Tibial artery (tissue), 4 donors: ENCODE measurements at regions not wholly inside any gene's neighbourhood (a gene's known extent, or its start where the extent isn't known, plus 50 kb on each side); places are given as distances from the start of the nearest gene placed in this dataset.

Source experiments
- DNase-seq, 2 donors: peaks; one replicate each; pipeline ENCODE4 v3.0.0-alpha.2; 2019
- H3K27ac ChIP-seq, 2 donors: fragments of 200-600 bp; sonication (generic) in 1 of 2; 1 replicate in 1 of 2; 2 replicates in 1 of 2; pipeline ENCODE4 v1.5.1; 2018 to 2019; ENCODE audit warnings: mild to moderate bottlenecking in 1 of 2
- H3K27me3 ChIP-seq, 2 donors: fragments of 200-600 bp; sonication (generic) in 1 of 2; one replicate each; pipeline versions ENCODE4 v1.5.1 to v1.6.0; 2016 to 2019
- H3K36me3 ChIP-seq, 3 donors: fragments of 200-600 bp; sonication (generic) in 2 of 3; one replicate each; pipeline ENCODE4 v1.5.1; 2016 to 2019; ENCODE audit warnings: mild to moderate bottlenecking in 2 of 3
- H3K4me1 ChIP-seq, 4 donors: fragments of 200-600 bp; sonication (generic) in 2 of 4; 1 replicate in 3 of 4; 2 replicates in 1 of 4; pipeline ENCODE4 v1.5.1; 2016 to 2019
- H3K4me3 ChIP-seq, 2 donors: fragments of 200-600 bp; sonication (generic) in 1 of 2; 1 replicate in 1 of 2; 2 replicates in 1 of 2; pipeline ENCODE4 v1.5.1; 2018 to 2019; ENCODE audit warnings: mild to moderate bottlenecking in 2 of 2
- H3K9me3 ChIP-seq, 3 donors: fragments of 200-600 bp; sonication (generic) in 1 of 3; one replicate each; pipeline ENCODE4 v1.5.1; 2016 to 2019
- intact Hi-C: fragments of 100-400 bp; cut with DNase I; formaldehyde crosslinking; loops from one replicate; pipeline ENCODE4 v1.15.0; 2023; ENCODE audit warnings: low total_unique reads
- TF ChIP-seq, protein P1 (sequence below), 2 experiments: fragments of 200-600 bp in 1 of 2; fragments of 450-650 bp in 1 of 2; IDR thresholded peaks; one replicate each; pipeline ENCODE4 v1.5.1; 2017 to 2019; ENCODE audit warnings: antibody characterized with exemption in 2 of 2, mild to moderate bottlenecking in 1 of 2, moderate library complexity in 1 of 2

DNA sequence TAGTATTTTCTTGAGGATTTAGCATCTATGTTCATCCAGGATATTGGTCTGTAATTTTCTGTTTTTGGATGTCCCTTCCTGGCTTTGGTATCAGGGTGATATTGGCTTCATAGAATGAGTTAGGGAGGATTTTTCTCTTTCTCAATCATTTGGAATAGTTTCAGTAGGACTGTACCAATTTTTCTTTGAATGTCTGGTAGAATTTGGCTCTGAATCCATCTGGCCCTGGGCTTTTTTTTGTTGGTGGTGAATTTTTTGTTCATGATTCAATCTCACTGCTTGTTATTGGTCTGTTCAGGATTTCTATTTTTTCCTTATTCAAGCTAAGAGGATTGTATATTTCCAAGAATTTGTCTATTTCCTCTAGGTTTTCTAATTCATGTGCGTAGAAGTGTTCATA is 192.7 kb downstream of the KIF20B start:
- intact Hi-C loops: no loop called here
- no peak overlapping the region for H3K4me3 ChIP-seq
- no peaks in the 10 kb centered on the region for H3K27me3 ChIP-seq
- H3K27ac ChIP-seq: no peak overlapping the region
- no peak for DNase-seq
- TF ChIP-seq, protein P1, sequence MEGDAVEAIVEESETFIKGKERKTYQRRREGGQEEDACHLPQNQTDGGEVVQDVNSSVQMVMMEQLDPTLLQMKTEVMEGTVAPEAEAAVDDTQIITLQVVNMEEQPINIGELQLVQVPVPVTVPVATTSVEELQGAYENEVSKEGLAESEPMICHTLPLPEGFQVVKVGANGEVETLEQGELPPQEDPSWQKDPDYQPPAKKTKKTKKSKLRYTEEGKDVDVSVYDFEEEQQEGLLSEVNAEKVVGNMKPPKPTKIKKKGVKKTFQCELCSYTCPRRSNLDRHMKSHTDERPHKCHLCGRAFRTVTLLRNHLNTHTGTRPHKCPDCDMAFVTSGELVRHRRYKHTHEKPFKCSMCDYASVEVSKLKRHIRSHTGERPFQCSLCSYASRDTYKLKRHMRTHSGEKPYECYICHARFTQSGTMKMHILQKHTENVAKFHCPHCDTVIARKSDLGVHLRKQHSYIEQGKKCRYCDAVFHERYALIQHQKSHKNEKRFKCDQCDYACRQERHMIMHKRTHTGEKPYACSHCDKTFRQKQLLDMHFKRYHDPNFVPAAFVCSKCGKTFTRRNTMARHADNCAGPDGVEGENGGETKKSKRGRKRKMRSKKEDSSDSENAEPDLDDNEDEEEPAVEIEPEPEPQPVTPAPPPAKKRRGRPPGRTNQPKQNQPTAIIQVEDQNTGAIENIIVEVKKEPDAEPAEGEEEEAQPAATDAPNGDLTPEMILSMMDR (IDR thresholded peaks at IDR 0.05): no peak
- H3K9me3 ChIP-seq: no peaks in the 10 kb centered on the region
- no peaks in the 10 kb centered on the region for H3K36me3 ChIP-seq
- H3K4me1 ChIP-seq: no peaks in the 10 kb centered on the region

DNA sequence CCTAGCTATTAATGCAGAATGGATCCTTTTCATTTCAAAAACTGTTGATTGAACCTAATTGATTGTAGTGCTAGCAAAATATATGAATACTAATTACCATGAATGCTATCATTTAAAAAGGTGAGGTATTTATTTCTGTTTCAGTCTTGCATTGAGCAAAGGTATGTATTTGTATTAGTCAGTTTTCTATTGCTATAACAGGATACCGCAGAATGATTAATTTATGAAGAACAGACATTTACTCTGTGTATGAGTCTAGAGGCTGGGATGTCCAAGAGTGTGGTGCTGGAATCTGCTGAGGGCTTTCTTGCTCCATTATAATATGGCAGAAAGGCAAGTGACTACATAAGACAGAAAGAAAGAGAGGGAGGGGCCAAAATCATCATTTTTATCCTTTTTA is 199.2 kb downstream of the KIF20B start:
- Histone ChIP-seq H3K4me1 (no peaks in the 10 kb centered on the region), H3K4me3 (no peak overlapping the region), H3K27me3 (no peaks in the 10 kb centered on the region), H3K9me3 (no peaks in the 10 kb centered on the region), H3K36me3 (no peaks in the 10 kb centered on the region), H3K27ac (no peak overlapping the region)
- TF ChIP-seq, protein P1 (IDR thresholded peaks at IDR 0.05): no peak
- intact Hi-C loops: no loop called here
- DNase-seq: no peak

DNA sequence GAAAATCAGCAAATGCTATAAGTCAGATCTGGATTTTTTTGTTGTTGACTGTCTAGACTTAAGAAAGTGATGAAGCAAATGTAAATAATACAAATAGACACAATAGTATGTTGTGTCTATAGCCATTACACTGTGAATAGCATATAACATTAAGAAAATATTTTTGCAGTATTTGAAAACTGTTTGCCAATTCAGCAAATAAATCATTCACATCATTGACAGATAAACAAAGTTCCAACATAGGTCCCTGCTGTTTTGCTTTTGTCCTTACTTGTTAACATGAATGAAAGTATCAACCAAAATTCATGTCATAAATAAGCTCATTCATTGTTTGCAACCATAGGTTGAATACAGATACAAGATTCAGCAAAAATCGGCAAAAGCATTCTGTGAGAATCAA is 200.5 kb downstream of the KIF20B start:
- no peak for DNase-seq
- Histone ChIP-seq H3K4me1 (no peaks in the 10 kb centered on the region), H3K4me3 (no peak overlapping the region), H3K36me3 (no peaks in the 10 kb centered on the region), H3K9me3 (no peaks in the 10 kb centered on the region), H3K27me3 (no peaks in the 10 kb centered on the region), H3K27ac (no peak overlapping the region)
- TF ChIP-seq, protein P1 (IDR thresholded peaks at IDR 0.05): no peak
- intact Hi-C loops: no loop called here

DNA sequence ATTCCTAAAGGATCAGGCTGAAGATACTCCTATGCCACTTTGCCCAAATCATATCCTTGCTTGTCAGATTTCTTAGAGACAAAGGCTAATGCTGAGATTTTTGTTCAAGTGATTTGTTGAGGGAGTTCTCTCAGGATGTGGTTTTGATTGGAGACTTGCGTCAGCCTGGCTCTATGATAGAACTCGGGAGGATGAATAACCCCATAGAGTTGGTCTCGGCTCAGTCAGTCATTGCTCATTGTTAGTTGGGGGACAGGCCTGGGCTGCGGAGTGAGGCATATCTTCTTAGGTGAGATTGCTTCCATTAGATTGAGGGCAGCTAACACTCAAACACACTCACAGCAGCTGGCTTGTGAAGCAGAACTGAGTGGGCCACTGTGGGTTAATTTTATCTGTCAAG is 203.4 kb downstream of the KIF20B start:
- intact Hi-C loops: no loop called here
- no peaks in the 10 kb centered on the region for H3K36me3 ChIP-seq
- DNase-seq: no peak

DNA sequence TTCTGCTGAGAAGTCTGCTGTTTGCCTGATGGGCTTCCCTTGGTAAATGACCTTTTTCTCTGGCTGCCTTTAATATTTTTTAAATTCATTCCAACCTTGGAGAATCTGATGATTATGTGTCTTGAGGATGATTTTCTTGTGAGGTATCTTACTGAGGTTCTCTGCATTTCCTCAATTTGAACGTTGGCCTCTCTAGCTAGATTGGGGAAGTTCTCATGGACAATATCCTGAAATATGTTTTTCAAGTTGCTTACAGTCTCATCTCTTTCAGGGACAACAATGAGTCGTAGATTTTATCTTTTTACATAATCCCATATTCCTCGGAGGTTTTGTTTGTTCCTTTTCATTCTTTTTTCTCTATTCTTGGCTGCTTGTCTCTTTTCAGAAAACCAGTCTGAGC is 208.4 kb downstream of the KIF20B start:
- Histone ChIP-seq H3K27me3 (no peaks in the 10 kb centered on the region), H3K9me3 (no peaks in the 10 kb centered on the region), H3K36me3 (no peaks in the 10 kb centered on the region), H3K4me3 (no peak overlapping the region), H3K4me1 (no peaks in the 10 kb centered on the region), H3K27ac (no peak overlapping the region)
- TF ChIP-seq, protein P1 (IDR thresholded peaks at IDR 0.05): no peak
- intact Hi-C loops: no loop called here
- no peak for DNase-seq

More for the DNA sequence above, 203.4 kb downstream of the KIF20B start:
- TF ChIP-seq, protein P1 (IDR thresholded peaks at IDR 0.05): no peak
- H3K4me1 ChIP-seq: no peaks in the 10 kb centered on the region
- no peak overlapping the region for H3K27ac ChIP-seq
- no peaks in the 10 kb centered on the region for H3K9me3 ChIP-seq
- H3K27me3 ChIP-seq: no peaks in the 10 kb centered on the region
- H3K4me3 ChIP-seq: no peak overlapping the region

DNA sequence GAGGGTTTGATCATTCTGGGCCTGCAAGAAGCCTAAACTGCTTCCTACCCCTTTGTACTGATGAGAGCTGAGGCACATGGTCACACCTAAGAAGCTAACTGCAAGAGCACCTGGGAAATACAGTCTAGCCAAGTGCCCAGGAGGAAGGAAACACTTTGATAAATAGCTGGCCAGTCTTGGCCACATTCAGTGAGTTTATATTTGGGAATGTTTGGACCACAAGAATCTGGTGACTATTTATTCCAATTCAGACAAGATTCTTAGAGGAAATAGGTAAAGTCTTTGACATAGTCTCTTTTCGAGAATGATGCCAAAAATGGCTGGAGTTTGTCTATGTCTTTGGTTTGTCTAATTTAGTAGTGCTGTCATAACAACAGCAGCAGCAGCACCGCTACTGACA is 213.6 kb downstream of the KIF20B start:
- no peaks in the 10 kb centered on the region for H3K36me3 ChIP-seq
- H3K27me3 ChIP-seq: no peaks in the 10 kb centered on the region
- TF ChIP-seq, protein P1 (IDR thresholded peaks at IDR 0.05): no peak
- no peaks in the 10 kb centered on the region for H3K4me1 ChIP-seq
- H3K27ac ChIP-seq: no peak overlapping the region
- no peak overlapping the region for H3K4me3 ChIP-seq
- no peaks in the 10 kb centered on the region for H3K9me3 ChIP-seq
- intact Hi-C loops: no loop called here
- DNase-seq: no peak
